H1 (cell line): ENCODE measurements at regions not wholly inside any gene's neighbourhood (a gene's known extent, or its start where the extent isn't known, plus 50 kb on each side); places are given as distances from the start of the nearest gene placed in this dataset.

ENCODE experiments used
- CREB1 ChIP-seq: IDR thresholded peaks from 2 replicates; pipeline ENCODE4 v1.6.1; 2012; ENCODE audit warnings: inconsistent platforms
- E2F6 ChIP-seq: IDR thresholded peaks from 2 replicates; pipeline ENCODE4 v1.6.1; 2012; ENCODE audit warnings: inconsistent platforms
- EZH2 ChIP-seq: fragments of 200-600 bp; sonication (generic); IDR thresholded peaks from 2 replicates; pipeline ENCODE4 v1.7.1; 2012; ENCODE audit warnings: low read depth, mild to moderate bottlenecking, moderate library complexity, low read length, inconsistent platforms; ENCODE audit not compliant: severe bottlenecking
- POU5F1 ChIP-seq: IDR thresholded peaks from 2 replicates; pipeline ENCODE4 v1.6.1; 2011; ENCODE audit warnings: low read depth, mild to moderate bottlenecking, low read length, moderate library complexity
- SIX5 ChIP-seq: IDR thresholded peaks from 2 replicates; pipeline ENCODE4 v1.6.1; 2011; ENCODE audit warnings: mild to moderate bottlenecking, low read depth, low read length

- TF ChIP-seq E2F6: no peak
- no peak for TF ChIP-seq CREB1
- TF ChIP-seq EZH2: no peak
- TF ChIP-seq POU5F1: no peak
- TF ChIP-seq SIX5: no peak
Observed at GRCh38 chr7:148483515-148484308, 106.9 kb upstream of the C7orf33 start (continued).
